A673 (cell line): ENCODE measurements at regions not wholly inside any gene's neighbourhood (a gene's known extent, or its start where the extent isn't known, plus 50 kb on each side); places are given as distances from the start of the nearest gene placed in this dataset.

Experiments
- CTCF ChIP-seq: fragments of 300-800, 200-600 bp; sonication (generic); conservative IDR thresholded peaks from 2 replicates; pipeline ENCODE4 v1.5.1; 2017; ENCODE audit warnings: low read depth, mild to moderate bottlenecking, antibody characterized with exemption, low read length, moderate library complexity, mixed read lengths
- EZH2 ChIP-seq: fragments of 200-600 bp; sonication (generic); IDR thresholded peaks from 2 replicates; pipeline ENCODE4 v1.6.1; 2017; ENCODE audit warnings: borderline replicate concordance, low read depth, mild to moderate bottlenecking, mixed read lengths, antibody characterized with exemption, low read length; ENCODE audit not compliant: poor library complexity, severe bottlenecking

DNA sequence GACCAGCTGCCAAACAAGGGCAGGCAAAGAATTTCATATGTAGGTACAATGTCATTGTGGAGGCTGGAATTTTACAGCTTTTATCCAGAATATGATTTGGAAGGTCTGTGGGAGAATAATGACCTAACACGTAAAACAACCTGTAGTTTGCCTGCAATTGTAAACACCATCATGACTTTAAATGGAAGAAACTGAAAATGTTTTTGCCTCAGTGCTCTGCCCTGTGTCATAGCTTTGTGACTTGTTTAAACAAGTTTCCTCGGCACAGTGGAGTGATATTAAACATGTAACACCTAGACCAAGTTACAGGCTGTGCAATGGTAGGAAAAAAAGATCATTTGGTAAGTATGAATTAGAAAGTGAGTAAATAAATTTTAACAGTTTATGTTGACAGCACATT lies 171.6 kb upstream of the MBNL1 start:
- TF ChIP-seq CTCF: no peak
- TF ChIP-seq EZH2: no peak
